Middle frontal gyrus (tissue), 1 donor: ENCODE measurements at regions not wholly inside any gene's neighbourhood (a gene's known extent, or its start where the extent isn't known, plus 50 kb on each side); places are given as distances from the start of the nearest gene placed in this dataset.
"Not testable (repeated sequence)": the region's sequence is repeated elsewhere in the genome, so short reads cannot be mapped to it uniquely, and the experiment has no call there.

Experiments used
- DNase-seq: peaks from one replicate; pipeline ENCODE4 v3.0.0-alpha.2; 2015; ENCODE audit warnings: low spot score; ENCODE audit errors: extremely low spot score

- no peak for DNase-seq
Observed at GRCh38 chr10:129179245-129179971, 287.6 kb upstream of the MGMT start.

- no peak for DNase-seq
Observed at GRCh38 chr10:129179972-129180678, 286.9 kb upstream of the MGMT start.

- no peak for DNase-seq
Observed at GRCh38 chr10:129184196-129184595, 282.8 kb upstream of the MGMT start.

- DNase-seq, result no peak
Observed at GRCh38 chr10:129187331-129187730, 279.7 kb upstream of the MGMT start.

- DNase-seq, result no peak
Observed at GRCh38 chr10:129191797-129192196, 275.2 kb upstream of the MGMT start.

GRCh38 chr10:129192344-129193128, 274.5 kb upstream of the MGMT start:
- no peak for DNase-seq

- DNase-seq, result no peak
Observed at GRCh38 chr10:129193148-129193547, 273.9 kb upstream of the MGMT start.

- DNase-seq, result no peak
Observed at GRCh38 chr10:129194181-129194870, 272.7 kb upstream of the MGMT start.

- no peak for DNase-seq
Observed at GRCh38 chr10:129199826-129200225, 267.2 kb upstream of the MGMT start.

GRCh38 chr10:129203819-129204218, 263.2 kb upstream of the MGMT start:
- no peak for DNase-seq

- no peak for DNase-seq
Observed at GRCh38 chr10:129207297-129207696, 259.7 kb upstream of the MGMT start.

- no peak for DNase-seq
Observed at GRCh38 chr10:129210876-129211275, 256.2 kb upstream of the MGMT start.

- DNase-seq, result no peak
Observed at GRCh38 chr10:129213256-129213655, 253.8 kb upstream of the MGMT start.

- not testable (repeated sequence) for DNase-seq
Observed at GRCh38 chr10:129213996-129214395, 253.0 kb upstream of the MGMT start.

GRCh38 chr10:129219364-129219763, 247.7 kb upstream of the MGMT start:
- no peak for DNase-seq

- DNase-seq, result no peak
Observed at GRCh38 chr10:129222436-129222835, 244.6 kb upstream of the MGMT start.

- no peak for DNase-seq
Observed at GRCh38 chr10:129223363-129223762, 243.7 kb upstream of the MGMT start.

- DNase-seq, result no peak
Observed at GRCh38 chr10:129224065-129224464, 243.0 kb upstream of the MGMT start.

- no peak for DNase-seq
Observed at GRCh38 chr10:129231821-129232220, 235.2 kb upstream of the MGMT start.

GRCh38 chr10:129233351-129234148, 233.5 kb upstream of the MGMT start:
- DNase-seq, result no peak

- no peak for DNase-seq
Observed at GRCh38 chr10:129236274-129236691, 230.8 kb upstream of the MGMT start.
